ENCODE measurements at regions not wholly inside any gene's neighbourhood (a gene's known extent, or its start where the extent isn't known, plus 50 kb on each side); places are given as distances from the start of the nearest gene placed in this dataset.

GRCh38 chr1:168476588-168477385 lies 67.0 kb downstream of the XCL2 start:
- H3K56ac ChIP-seq (replicated peaks; ENCODE audit: insufficient read length, low read depth, low read length), result no peak overlapping the region
- H3K79me2 ChIP-seq (ENCODE audit: control insufficient read depth in 1 of 2, insufficient read depth in 2 of 2, low read length in 2 of 2), result no peaks in the 10 kb centered on the region
- no peak overlapping the region for H2BK15ac ChIP-seq (ENCODE audit: low read length)
- H2AFZ ChIP-seq (ENCODE audit: low read length), result no peak overlapping the region
- H2BK12ac ChIP-seq (ENCODE audit: low read depth, low read length), result no peak overlapping the region
- H3K4me1 ChIP-seq (replicated peaks in 1 of 4; ENCODE audit: control insufficient read depth in 3 of 4, insufficient read depth in 4 of 4, low read length in 3 of 4), result peaks cover 0 to 6% (median 0%) of the 10 kb centered on the region in 4 experiments; a peak in 3 of 7 replicates
- no peaks in the 10 kb centered on the region for H3K23me2 ChIP-seq (ENCODE audit: low read depth, low read length)
- H3K4me3 ChIP-seq (ENCODE audit: extremely low read depth in 1 of 4, insufficient read depth in 2 of 4, low read depth in 3 of 4, low read length in 4 of 4), result no peak overlapping the region
- no peak overlapping the region for H3K9ac ChIP-seq (replicated peaks in 1 of 4; ENCODE audit: extremely low read depth in 1 of 4, low read depth in 3 of 4, low read length in 3 of 4)
- H3K79me1 ChIP-seq (ENCODE audit: low read depth, low read length), result no peaks in the 10 kb centered on the region
- H4K8ac ChIP-seq (ENCODE audit: extremely low read depth, insufficient read depth, low read length), result no peak overlapping the region
- H2BK120ac ChIP-seq (replicated peaks; ENCODE audit: low read depth, low read length), result no peak overlapping the region
- no peak overlapping the region for H3K18ac ChIP-seq (ENCODE audit: extremely low read depth, low read length)
- ChIA-PET POLR2A (ENCODE audit: partially characterized antibody) (interaction anchor here (0.6 kb wide), 1 partner anchor 70 kb away, joined by 3 read pairs; no protein-coding TSS in a partner anchor), CTCF (ENCODE audit: partially characterized antibody) (interaction anchor here (0.6 to 1.6 kb wide), 3 partner anchors 26 to 241 kb away, joined by 3 read pairs; no protein-coding TSS in a partner anchor)
- no peak for TF ChIP-seq TCF12 (IDR thresholded peaks at IDR 0.05; ENCODE audit: low read depth, low read length)
- TF ChIP-seq MAFK (IDR thresholded peaks at IDR 0.05; ENCODE audit: low read depth, low read length), result no peak
- TF ChIP-seq ASH2L (IDR thresholded peaks at IDR 0.05; ENCODE audit: low read length), result no peak
- TF ChIP-seq FOSL1 (IDR thresholded peaks at IDR 0.05; ENCODE audit: insufficient read depth, low read depth, low read length), result no peak
- no peak for TF ChIP-seq BACH1 (IDR thresholded peaks at IDR 0.05; ENCODE audit: low read length)
- no peak for TF ChIP-seq RFX5 (IDR thresholded peaks at IDR 0.05; ENCODE audit: borderline replicate concordance, low read depth, low read length)
- TF ChIP-seq, protein P1, sequence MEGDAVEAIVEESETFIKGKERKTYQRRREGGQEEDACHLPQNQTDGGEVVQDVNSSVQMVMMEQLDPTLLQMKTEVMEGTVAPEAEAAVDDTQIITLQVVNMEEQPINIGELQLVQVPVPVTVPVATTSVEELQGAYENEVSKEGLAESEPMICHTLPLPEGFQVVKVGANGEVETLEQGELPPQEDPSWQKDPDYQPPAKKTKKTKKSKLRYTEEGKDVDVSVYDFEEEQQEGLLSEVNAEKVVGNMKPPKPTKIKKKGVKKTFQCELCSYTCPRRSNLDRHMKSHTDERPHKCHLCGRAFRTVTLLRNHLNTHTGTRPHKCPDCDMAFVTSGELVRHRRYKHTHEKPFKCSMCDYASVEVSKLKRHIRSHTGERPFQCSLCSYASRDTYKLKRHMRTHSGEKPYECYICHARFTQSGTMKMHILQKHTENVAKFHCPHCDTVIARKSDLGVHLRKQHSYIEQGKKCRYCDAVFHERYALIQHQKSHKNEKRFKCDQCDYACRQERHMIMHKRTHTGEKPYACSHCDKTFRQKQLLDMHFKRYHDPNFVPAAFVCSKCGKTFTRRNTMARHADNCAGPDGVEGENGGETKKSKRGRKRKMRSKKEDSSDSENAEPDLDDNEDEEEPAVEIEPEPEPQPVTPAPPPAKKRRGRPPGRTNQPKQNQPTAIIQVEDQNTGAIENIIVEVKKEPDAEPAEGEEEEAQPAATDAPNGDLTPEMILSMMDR (IDR thresholded peaks at IDR 0.05; ENCODE audit: control extremely low read depth in 1 of 3, insufficient read depth in 1 of 3, low read depth in 1 of 3, low read length in 3 of 3), result no peak
- TF ChIP-seq SIN3A (conservative IDR thresholded peaks at IDR 0.05 in 1 of 2, IDR thresholded peaks at IDR 0.05 in 1 of 2; ENCODE audit: low read depth in 1 of 2, low read length in 2 of 2), result no peak
- TF ChIP-seq EGR1 (IDR thresholded peaks at IDR 0.05; ENCODE audit: borderline replicate concordance, low read depth, low read length), result no peak
- no peak for TF ChIP-seq POU5F1 (IDR thresholded peaks at IDR 0.05; ENCODE audit: low read depth, low read length)
- no peak for FAIRE-seq
- H2BK20ac ChIP-seq (ENCODE audit: low read length), result no peak overlapping the region
- no peak overlapping the region for H3K4me2 ChIP-seq (ENCODE audit: insufficient read depth in 1 of 2, low read depth in 2 of 2, low read length in 2 of 2)
- H2AK5ac ChIP-seq (ENCODE audit: low read depth, low read length), result no peak overlapping the region
- DNase-seq (ENCODE audit: low read depth in 1 of 2, low spot score in 2 of 2), result no peak
- no peak overlapping the region for H3K4ac ChIP-seq (replicated peaks; ENCODE audit: insufficient read length, low read depth, low read length)
- no peak overlapping the region for H3K27ac ChIP-seq (ENCODE audit: low read depth, low read length)
- no peak overlapping the region for H4K91ac ChIP-seq (replicated peaks; ENCODE audit: insufficient read length, low read length)
- no peak overlapping the region for H3K14ac ChIP-seq (ENCODE audit: insufficient read length)
- H3K36me3 ChIP-seq (ENCODE audit: control insufficient read depth in 2 of 4, insufficient read depth in 4 of 4, low read length in 3 of 4), result no peaks in the 10 kb centered on the region
- H3K9me3 ChIP-seq (ENCODE audit: insufficient read depth in 2 of 2, low read depth in 1 of 2, low read length in 1 of 2), result peaks cover 7 to 13% of the 10 kb centered on the region in 2 experiments; a peak in 3 of 4 replicates
- 90% methylated on average over 7 of the region's 7 CpGs; no CpG with 5 or more reads in 1 of the 2 experiments for WGBS, 2 experiments (ENCODE audit: extremely low coverage in 1 of 2, insufficient coverage in 1 of 2, insufficient read length in 1 of 2, insufficient replicate concordance in 2 of 2, low coverage in 1 of 2, low lambda C conversion rate in 2 of 2, missing lambda C conversion rate in 1 of 2)
- H4K20me1 ChIP-seq (replicated peaks in 1 of 2; ENCODE audit: control insufficient read depth in 1 of 2, insufficient read depth in 2 of 2, low read length in 2 of 2), result no peaks in the 10 kb centered on the region
- no peak overlapping the region for H4K5ac ChIP-seq (ENCODE audit: insufficient read length, low read depth, low read length)
- no peak overlapping the region for H2BK5ac ChIP-seq (ENCODE audit: low read depth, low read length)
- no peaks in the 10 kb centered on the region for H3K27me3 ChIP-seq (replicated peaks in 1 of 4; ENCODE audit: control insufficient read depth in 3 of 4, extremely low read depth in 1 of 4, insufficient read depth in 3 of 4, low read length in 3 of 4)
- H3K23ac ChIP-seq (ENCODE audit: insufficient read length), result no peak overlapping the region

Measured in H1 (cell line).